IMR-90 (cell line): ENCODE measurements at regions not wholly inside any gene's neighbourhood (a gene's known extent, or its start where the extent isn't known, plus 50 kb on each side); places are given as distances from the start of the nearest gene placed in this dataset.

Experiments
- ATAC-seq: fragments of 200-7000 bp; cut with Tn5 transposase; 2 replicates; pipeline ENCODE4 v1.9.1; 2020; ENCODE audit warnings: low read depth, mild to moderate bottlenecking, moderate library complexity
- BruUV-seq: library from RNA; stranded (reverse); fragments of 400-500 nt; replicated peaks from 2 replicates; lab custom pipeline; 2021; lab: Mats Ljungman, UMichigan
- CTCF ChIA-PET: fragments of 300-600 bp; formaldehyde crosslinking; extraction: SDS; loops from one replicate; lab custom pipeline; 2021; ENCODE audit warnings: antibody characterized with exemption; lab: Yijun Ruan, JAX
- POLR2A ChIA-PET: fragments of 300-600 bp; sonication (Branson Sonifier 250); formaldehyde crosslinking; loops from one replicate; lab custom pipeline; 2022; ENCODE audit warnings: antibody characterized with exemption; ENCODE audit not compliant: unreplicated experiment; lab: Charles Lee
- DNase-seq: peaks from one replicate; pipeline ENCODE4 v3.0.0; 2013
- H2AFZ ChIP-seq: replicated peaks from 2 replicates; pipeline ENCODE3; 2013; ENCODE audit warnings: low read length, mild to moderate bottlenecking; ENCODE audit not compliant: poor library complexity
- H2AK5ac ChIP-seq: 2 replicates; pipeline ENCODE4 v1.6.1; 2013; ENCODE audit warnings: low read depth, low read length, inconsistent platforms
- H2AK9ac ChIP-seq: replicated peaks from 2 replicates; pipeline ENCODE3; 2013; ENCODE audit warnings: mild to moderate bottlenecking, low read depth, low read length, moderate library complexity; ENCODE audit not compliant: poor library complexity
- H2BK120ac ChIP-seq: 2 replicates; pipeline ENCODE4 v1.6.1; 2013; ENCODE audit warnings: low read depth, low read length, inconsistent platforms
- H2BK15ac ChIP-seq: 3 replicates; pipeline ENCODE4 v1.6.1; 2013; ENCODE audit warnings: low read depth, low read length, inconsistent platforms
- H2BK20ac ChIP-seq: 2 replicates; pipeline ENCODE4 v1.6.1; 2013; ENCODE audit warnings: low read depth, mild to moderate bottlenecking, inconsistent platforms, low read length, moderate library complexity
- H2BK5ac ChIP-seq: 2 replicates; pipeline ENCODE4 v1.6.1; 2013; ENCODE audit warnings: mild to moderate bottlenecking, low read depth, low read length, inconsistent platforms; ENCODE audit not compliant: poor library complexity, severe bottlenecking
- H3K14ac ChIP-seq: replicated peaks from 2 replicates; pipeline ENCODE4 v1.6.1; 2013; ENCODE audit warnings: low read depth, low read length, inconsistent platforms
- H3K18ac ChIP-seq: 2 replicates; pipeline ENCODE4 v1.6.1; 2013; ENCODE audit warnings: low read depth, low read length, control low read depth
- H3K23ac ChIP-seq: 2 replicates; pipeline ENCODE4 v1.6.1; 2013; ENCODE audit warnings: low read depth, low read length, inconsistent platforms
- H3K27ac ChIP-seq: 2 replicates; pipeline ENCODE4 v1.5.1; 2013; ENCODE audit warnings: mild to moderate bottlenecking, control low read depth, low read length; ENCODE audit not compliant: insufficient read depth
- H3K27me3 ChIP-seq: 2 replicates; pipeline ENCODE4 v1.6.1; 2013; ENCODE audit warnings: low read length; ENCODE audit not compliant: control insufficient read depth, insufficient read depth
- H3K36me3 ChIP-seq: 2 replicates; pipeline ENCODE4 v1.6.1; 2013; ENCODE audit warnings: low read length, mixed read lengths; ENCODE audit not compliant: control insufficient read depth, insufficient read depth
- H3K4ac ChIP-seq: 2 replicates; pipeline ENCODE4 v1.6.1; 2013; ENCODE audit warnings: low read depth, low read length, inconsistent platforms
- H3K4me1 ChIP-seq: 2 replicates; pipeline ENCODE4 v1.6.1; 2013; ENCODE audit warnings: low read length, mixed read lengths; ENCODE audit not compliant: control insufficient read depth, insufficient read depth
- H3K4me2 ChIP-seq: 2 replicates; pipeline ENCODE4 v1.6.1; 2013; ENCODE audit warnings: low read depth, mild to moderate bottlenecking, control low read depth, low read length, moderate library complexity
- H3K4me3 ChIP-seq: 2 replicates; pipeline ENCODE4 v1.5.1; 2013; ENCODE audit warnings: low read depth, mild to moderate bottlenecking, control low read depth, low read length, moderate library complexity; ENCODE audit not compliant: insufficient read depth
- H3K56ac ChIP-seq: 2 replicates; pipeline ENCODE4 v1.6.1; 2013; ENCODE audit warnings: low read length, inconsistent platforms; ENCODE audit not compliant: insufficient read depth; ENCODE audit errors: extremely low read depth
- H3K79me1 ChIP-seq, 2 experiments: 2 replicates each; pipeline ENCODE4 v1.6.1; 2013; ENCODE audit warnings: low read length in 2 of 2, inconsistent platforms in 1 of 2, low read depth in 1 of 2
- H3K9ac ChIP-seq: 2 replicates; pipeline ENCODE4 v1.6.1; 2013; ENCODE audit warnings: low read depth, low read length, control low read depth
- H3K9me1 ChIP-seq: 2 replicates; pipeline ENCODE4 v1.6.1; 2013; ENCODE audit warnings: low read length, inconsistent platforms; ENCODE audit not compliant: insufficient read depth
- H3K9me3 ChIP-seq: 2 replicates; pipeline ENCODE4 v1.6.1; 2013; ENCODE audit warnings: low read length; ENCODE audit not compliant: control insufficient read depth, insufficient read depth
- H4K20me1 ChIP-seq: 2 replicates; pipeline ENCODE4 v1.6.1; 2013; ENCODE audit warnings: low read length, inconsistent platforms; ENCODE audit not compliant: insufficient read depth
- H4K5ac ChIP-seq: 2 replicates; pipeline ENCODE4 v1.6.1; 2013; ENCODE audit warnings: mild to moderate bottlenecking, low read depth, low read length, control low read depth
- H4K8ac ChIP-seq, 2 experiments: 2 replicates each; pipeline ENCODE4 v1.6.1; 2013; ENCODE audit warnings: low read depth in 2 of 2, low read length in 2 of 2, control low read depth in 1 of 2, inconsistent platforms in 1 of 2
- H4K91ac ChIP-seq: 2 replicates; pipeline ENCODE4 v1.6.1; 2013; ENCODE audit warnings: low read depth, low read length, inconsistent platforms; ENCODE audit not compliant: insufficient read depth
- BHLHE40 ChIP-seq: fragments of 150-350 bp; IDR thresholded peaks from 2 replicates; pipeline ENCODE4 v1.6.1; 2016; ENCODE audit warnings: mild to moderate bottlenecking, low read depth, low read length
- CEBPB ChIP-seq: IDR thresholded peaks from 2 replicates; pipeline ENCODE4 v1.6.1; 2012; ENCODE audit warnings: low read depth, low read length, improper control_type of control experiment
- CHD1 ChIP-seq: IDR thresholded peaks from 2 replicates; pipeline ENCODE4 v1.6.1; 2012; ENCODE audit warnings: low read depth, low read length, improper control_type of control experiment
- CTCF ChIP-seq: conservative IDR thresholded peaks from 2 replicates; pipeline ENCODE4 v1.5.1; 2012; ENCODE audit warnings: mild to moderate bottlenecking, low read depth, low read length, improper control_type of control experiment
- ELK1 ChIP-seq: fragments of 150-350 bp; IDR thresholded peaks from 2 replicates; pipeline ENCODE4 v1.6.1; 2016; ENCODE audit warnings: low read depth, mild to moderate bottlenecking, low read length, moderate library complexity, borderline replicate concordance
- FOS ChIP-seq: fragments of 150-350 bp; IDR thresholded peaks from 2 replicates; pipeline ENCODE4 v1.6.1; 2016; ENCODE audit warnings: low read depth, low read length
- MAFK ChIP-seq: IDR thresholded peaks from 2 replicates; pipeline ENCODE4 v1.6.1; 2012; ENCODE audit warnings: low read depth, low read length, improper control_type of control experiment
- MAZ ChIP-seq: IDR thresholded peaks from 2 replicates; pipeline ENCODE4 v1.6.1; 2012; ENCODE audit warnings: low read depth, mild to moderate bottlenecking, low read length, improper control_type of control experiment, moderate library complexity, borderline replicate concordance
- MXI1 ChIP-seq: IDR thresholded peaks from 2 replicates; pipeline ENCODE4 v1.6.1; 2012; ENCODE audit warnings: low read depth, mild to moderate bottlenecking, low read length, moderate library complexity, borderline replicate concordance
- NFE2L2 ChIP-seq: fragments of 150-350 bp; IDR thresholded peaks from 2 replicates; pipeline ENCODE4 v1.6.1; 2016; ENCODE audit warnings: low read depth, mild to moderate bottlenecking, low read length
- POLR2A ChIP-seq: IDR thresholded peaks from 2 replicates; pipeline ENCODE4 v1.6.1; 2012; ENCODE audit warnings: mild to moderate bottlenecking, low read depth, low read length
- RAD21 ChIP-seq: IDR thresholded peaks from 2 replicates; pipeline ENCODE4 v1.6.1; 2012; ENCODE audit warnings: low read length, improper control_type of control experiment
- RCOR1 ChIP-seq: IDR thresholded peaks from 2 replicates; pipeline ENCODE4 v1.6.1; 2012; ENCODE audit warnings: mild to moderate bottlenecking, low read length, improper control_type of control experiment; ENCODE audit not compliant: insufficient replicate concordance
- RFX5 ChIP-seq: IDR thresholded peaks from 2 replicates; pipeline ENCODE4 v1.8.0; 2012; ENCODE audit warnings: low read depth, mild to moderate bottlenecking, low read length, moderate library complexity
- SMC3 ChIP-seq: fragments of 150-350 bp; IDR thresholded peaks from 2 replicates; pipeline ENCODE4 v1.6.1; 2016; ENCODE audit warnings: low read depth, mild to moderate bottlenecking, antibody characterized with exemption, low read length, moderate library complexity
- USF2 ChIP-seq: fragments of 150-350 bp; IDR thresholded peaks from 2 replicates; pipeline ENCODE4 v1.6.1; 2017; ENCODE audit warnings: mild to moderate bottlenecking, antibody characterized with exemption, low read length, low read depth
- dilution Hi-C: fragments of 300-500 bp; cut with HindIII; formaldehyde crosslinking; loops from one replicate; pipeline ENCODE4 v1.14.3; 2018; ENCODE audit warnings: low sequenced_read_pairs; ENCODE audit not compliant: unreplicated experiment
- in situ Hi-C: fragments of 300-500 bp; cut with MboI; formaldehyde crosslinking; loops from 3 replicates; pipeline ENCODE4 v1.14.3; 2019; ENCODE audit warnings: low sequenced_read_pairs, inconsistent platforms, mixed read lengths
- intact Hi-C: fragments of 100-400 bp; cut with micrococcal nuclease; formaldehyde crosslinking; loops from 2 replicates; pipeline ENCODE4 v1.10.0; 2022

GRCh38 chrX:28349888-28350287 is 237.4 kb upstream of the IL1RAPL1 start:
- Histone ChIP-seq H4K91ac (no peak overlapping the region), H3K79me1 (no peaks in the 10 kb centered on the region), H2BK120ac (no peak overlapping the region), H3K9me3 (no peaks in the 10 kb centered on the region), H3K36me3 (no peaks in the 10 kb centered on the region), H4K5ac (no peak overlapping the region), H2AK9ac (no peak overlapping the region), H4K8ac (no peak overlapping the region), H3K27me3 (no peaks in the 10 kb centered on the region), H3K4ac (no peak overlapping the region), H3K27ac (no peak overlapping the region), H2BK15ac (no peak overlapping the region), H2BK5ac (no peak overlapping the region), H3K56ac (no peak overlapping the region), H3K9ac (no peak overlapping the region), H3K4me3 (no peak overlapping the region), H3K4me2 (no peak overlapping the region), H2AK5ac (no peak overlapping the region), H3K18ac (no peak overlapping the region), H4K20me1 (no peaks in the 10 kb centered on the region), H3K4me1 (no peaks in the 10 kb centered on the region), H3K23ac (no peak overlapping the region), H3K14ac (no peak overlapping the region), H3K9me1 (no peaks in the 10 kb centered on the region), H2BK20ac (no peak overlapping the region), H2AFZ (no peak overlapping the region)
- dilution Hi-C loops (no loop called here), in situ Hi-C loops (no loop called here), intact Hi-C loops (no loop called here)
- POLR2A ChIA-PET = no interaction called here
- ATAC-seq = no peak
- CTCF ChIA-PET = no interaction called here
- TF ChIP-seq FOS (no peak), CTCF (no peak), RAD21 (no peak), RFX5 (no peak), USF2 (no peak), MAFK (no peak), ELK1 (no peak), CHD1 (no peak), CEBPB (no peak), RCOR1 (no peak), NFE2L2 (no peak), MAZ (no peak), SMC3 (no peak), BHLHE40 (no peak), POLR2A (no peak), MXI1 (no peak)
- DNase-seq = no peak
- no TSS peak for BruUV-seq
